ENCODE measurements at regions not wholly inside any gene's neighbourhood (a gene's known extent, or its start where the extent isn't known, plus 50 kb on each side); places are given as distances from the start of the nearest gene placed in this dataset.

DNA sequence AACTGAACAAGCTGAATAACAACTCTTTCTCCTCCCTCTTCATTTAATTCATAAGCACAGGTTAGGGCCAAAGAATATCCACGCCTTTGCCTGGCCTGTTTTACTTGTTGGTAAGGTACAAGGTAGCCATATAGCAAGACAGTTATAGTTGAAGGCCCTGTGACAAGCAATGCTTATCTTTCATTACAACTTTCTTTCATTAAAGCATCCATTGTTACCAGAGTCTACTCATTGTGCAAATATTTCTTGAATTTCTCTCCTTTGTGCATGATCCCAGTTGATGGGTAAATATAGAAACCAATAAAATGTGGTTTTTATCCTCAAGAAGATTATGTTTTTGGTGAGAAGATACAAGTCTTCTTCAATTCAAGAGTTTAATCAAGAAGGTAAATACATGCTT is 140.2 kb downstream of the UBE2E3 start:
- TF ChIP-seq, protein P1, sequence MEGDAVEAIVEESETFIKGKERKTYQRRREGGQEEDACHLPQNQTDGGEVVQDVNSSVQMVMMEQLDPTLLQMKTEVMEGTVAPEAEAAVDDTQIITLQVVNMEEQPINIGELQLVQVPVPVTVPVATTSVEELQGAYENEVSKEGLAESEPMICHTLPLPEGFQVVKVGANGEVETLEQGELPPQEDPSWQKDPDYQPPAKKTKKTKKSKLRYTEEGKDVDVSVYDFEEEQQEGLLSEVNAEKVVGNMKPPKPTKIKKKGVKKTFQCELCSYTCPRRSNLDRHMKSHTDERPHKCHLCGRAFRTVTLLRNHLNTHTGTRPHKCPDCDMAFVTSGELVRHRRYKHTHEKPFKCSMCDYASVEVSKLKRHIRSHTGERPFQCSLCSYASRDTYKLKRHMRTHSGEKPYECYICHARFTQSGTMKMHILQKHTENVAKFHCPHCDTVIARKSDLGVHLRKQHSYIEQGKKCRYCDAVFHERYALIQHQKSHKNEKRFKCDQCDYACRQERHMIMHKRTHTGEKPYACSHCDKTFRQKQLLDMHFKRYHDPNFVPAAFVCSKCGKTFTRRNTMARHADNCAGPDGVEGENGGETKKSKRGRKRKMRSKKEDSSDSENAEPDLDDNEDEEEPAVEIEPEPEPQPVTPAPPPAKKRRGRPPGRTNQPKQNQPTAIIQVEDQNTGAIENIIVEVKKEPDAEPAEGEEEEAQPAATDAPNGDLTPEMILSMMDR (IDR thresholded peaks at IDR 0.05; ENCODE audit: poor library complexity): no peak
- TF ChIP-seq EZH2phosphoT487 (IDR thresholded peaks at IDR 0.05; ENCODE audit: low read depth, severe bottlenecking, unreplicated experiment) (no peak), EZH2 (IDR thresholded peaks at IDR 0.05; ENCODE audit: borderline replicate concordance) (no peak)
- H3K9me2 ChIP-seq (replicated peaks; ENCODE audit: insufficient read depth): no peaks in the 10 kb centered on the region
- no peaks in the 10 kb centered on the region for H3K79me2 ChIP-seq
- H3K9me3 ChIP-seq (ENCODE audit: low read depth): no peaks in the 10 kb centered on the region
- H3K4me1 ChIP-seq (ENCODE audit: insufficient read depth): no peaks in the 10 kb centered on the region
- H3K4me3 ChIP-seq: no peak overlapping the region
- 96% methylated on average over 1 of the region's 1 CpG for WGBS (ENCODE audit: low lambda C conversion rate, missing lambda C conversion rate)
- H3K27ac ChIP-seq: no peak overlapping the region
- DNase-seq (ENCODE audit: low spot score): no peak
- H3K36me3 ChIP-seq (replicated peaks; ENCODE audit: insufficient read depth, low read depth): no peaks in the 10 kb centered on the region
- no peaks in the 10 kb centered on the region for H3K27me3 ChIP-seq
- no peak overlapping the region for H3K4me2 ChIP-seq
- no peaks in the 10 kb centered on the region for H4K20me1 ChIP-seq (ENCODE audit: insufficient read depth, poor library complexity, severe bottlenecking)
- no peak overlapping the region for H2AFZ ChIP-seq

DNA sequence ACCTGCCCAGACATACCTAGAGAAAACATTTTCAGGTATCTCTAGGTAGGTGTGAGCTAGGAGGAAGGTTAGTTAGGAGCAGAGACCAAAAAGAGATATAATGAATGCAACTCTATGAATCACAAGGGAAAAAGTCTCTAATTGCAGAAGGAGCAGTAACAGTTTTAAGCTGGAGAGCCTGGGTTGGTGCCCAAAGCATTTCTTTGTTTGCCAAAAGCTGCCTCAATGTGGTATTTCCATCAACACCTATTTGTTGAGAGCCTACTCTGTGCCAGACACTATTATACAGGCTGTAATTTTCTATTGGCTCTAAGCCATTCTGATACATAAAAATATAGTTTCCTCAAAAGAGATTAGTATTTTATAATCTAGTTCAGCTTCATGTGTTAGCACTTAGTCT is 141.6 kb downstream of the UBE2E3 start:
- Histone ChIP-seq H2AFZ (no peak overlapping the region), H3K4me1 (ENCODE audit: insufficient read depth) (no peaks in the 10 kb centered on the region), H3K4me3 (no peak overlapping the region), H3K36me3 (replicated peaks; ENCODE audit: insufficient read depth, low read depth) (no peaks in the 10 kb centered on the region), H3K4me2 (no peak overlapping the region), H3K27ac (no peak overlapping the region), H3K79me2 (no peaks in the 10 kb centered on the region), H3K27me3 (no peaks in the 10 kb centered on the region), H3K9me3 (ENCODE audit: low read depth) (no peaks in the 10 kb centered on the region), H3K9me2 (replicated peaks; ENCODE audit: insufficient read depth) (no peaks in the 10 kb centered on the region), H4K20me1 (ENCODE audit: insufficient read depth, poor library complexity, severe bottlenecking) (no peaks in the 10 kb centered on the region)
- no peak for DNase-seq (ENCODE audit: low spot score)
- TF ChIP-seq, protein P1 (IDR thresholded peaks at IDR 0.05; ENCODE audit: poor library complexity): no peak

DNA sequence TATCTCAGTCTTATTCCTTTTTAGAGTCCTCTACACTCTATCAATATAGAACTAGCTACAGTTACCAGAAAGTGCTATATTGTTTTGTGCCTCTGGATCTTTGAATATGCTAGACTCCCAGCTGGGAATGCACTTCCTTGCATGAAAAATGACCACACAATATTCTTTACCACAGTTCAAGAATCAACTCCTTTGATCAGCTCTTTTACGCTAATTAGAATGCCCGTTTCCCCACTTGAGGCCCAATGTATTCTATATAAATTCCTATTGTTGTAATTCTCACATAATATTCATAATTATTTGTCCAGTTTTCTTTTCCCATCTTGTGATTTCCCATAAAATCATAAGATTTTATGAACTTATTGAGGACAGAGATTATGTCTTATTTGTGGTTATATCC is 142.2 kb downstream of the UBE2E3 start:
- Histone ChIP-seq H3K9me3 (ENCODE audit: low read depth) (no peaks in the 10 kb centered on the region), H3K4me3 (no peak overlapping the region), H3K79me2 (no peaks in the 10 kb centered on the region), H4K20me1 (ENCODE audit: insufficient read depth, poor library complexity, severe bottlenecking) (no peaks in the 10 kb centered on the region), H3K36me3 (replicated peaks; ENCODE audit: insufficient read depth, low read depth) (no peaks in the 10 kb centered on the region), H3K4me2 (no peak overlapping the region), H3K27me3 (no peaks in the 10 kb centered on the region), H3K27ac (no peak overlapping the region), H3K9me2 (replicated peaks; ENCODE audit: insufficient read depth) (no peaks in the 10 kb centered on the region), H3K4me1 (ENCODE audit: insufficient read depth) (no peaks in the 10 kb centered on the region), H2AFZ (no peak overlapping the region)
- no peak for TF ChIP-seq EZH2phosphoT487 (IDR thresholded peaks at IDR 0.05; ENCODE audit: low read depth, severe bottlenecking, unreplicated experiment)
- TF ChIP-seq EZH2 (IDR thresholded peaks at IDR 0.05; ENCODE audit: borderline replicate concordance): no peak
- TF ChIP-seq, protein P1 (IDR thresholded peaks at IDR 0.05; ENCODE audit: poor library complexity): no peak
- 65% methylated on average over 2 of the region's 2 CpGs for WGBS (ENCODE audit: low lambda C conversion rate, missing lambda C conversion rate)
- DNase-seq (ENCODE audit: low spot score): no peak

DNA sequence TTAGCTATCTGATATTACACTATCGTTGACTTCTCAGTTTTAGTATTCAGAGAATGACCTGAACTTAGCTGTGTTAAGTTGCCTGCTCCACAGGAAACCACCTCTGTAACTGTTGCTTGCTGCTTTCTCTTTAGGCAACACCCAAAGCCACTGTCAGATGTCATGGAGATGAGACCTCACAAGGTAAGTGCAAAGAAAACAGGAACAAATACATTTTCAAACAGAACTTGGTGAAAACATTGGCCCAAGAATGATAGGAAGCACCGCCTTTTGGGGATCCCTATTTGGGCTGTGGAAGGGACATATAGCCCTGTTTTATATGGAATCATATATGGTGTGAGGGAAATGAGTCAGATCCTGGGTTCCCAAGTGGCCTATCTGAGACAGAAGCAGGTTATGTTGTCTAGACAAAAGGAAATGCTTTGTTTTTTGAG is 143.4 kb downstream of the UBE2E3 start:
- Histone ChIP-seq H3K79me2 (no peaks in the 10 kb centered on the region), H3K36me3 (replicated peaks; ENCODE audit: insufficient read depth, low read depth) (no peaks in the 10 kb centered on the region), H3K4me3 (no peak overlapping the region), H3K9me2 (replicated peaks; ENCODE audit: insufficient read depth) (no peaks in the 10 kb centered on the region), H3K9me3 (ENCODE audit: low read depth) (no peaks in the 10 kb centered on the region), H3K27me3 (no peaks in the 10 kb centered on the region), H2AFZ (no peak overlapping the region), H3K27ac (no peak overlapping the region), H3K4me1 (ENCODE audit: insufficient read depth) (no peaks in the 10 kb centered on the region), H4K20me1 (ENCODE audit: insufficient read depth, poor library complexity, severe bottlenecking) (no peaks in the 10 kb centered on the region), H3K4me2 (no peak overlapping the region)
- TF ChIP-seq EZH2 (IDR thresholded peaks at IDR 0.05; ENCODE audit: borderline replicate concordance): no peak
- TF ChIP-seq EZH2phosphoT487 (IDR thresholded peaks at IDR 0.05; ENCODE audit: low read depth, severe bottlenecking, unreplicated experiment): no peak
- TF ChIP-seq, protein P1 (IDR thresholded peaks at IDR 0.05; ENCODE audit: poor library complexity): no peak
- no peak for DNase-seq (ENCODE audit: low spot score)
- WGBS (ENCODE audit: low lambda C conversion rate, missing lambda C conversion rate): 87% methylated on average over 2 of the region's 2 CpGs

Measured in hepatocyte (in vitro differentiated cells).